Activated CD4-positive, alpha-beta T cell treated with anti-CD3 and anti-CD28 coated beads, Interleukin-2, amount 10 ng/mL, durations not matched to agents 7 days and 5 days (primary cell): ENCODE measurements at regions not wholly inside any gene's neighbourhood (a gene's known extent, or its start where the extent isn't known, plus 50 kb on each side); places are given as distances from the start of the nearest gene placed in this dataset.

Experiments used
- CTCF ChIA-PET: fragments of 350-600 bp; sonication (Branson Sonifier 250); formaldehyde crosslinking; loops from one replicate; lab custom pipeline; 2021; ENCODE audit warnings: antibody characterized with exemption; lab: Charles Lee
- POLR2A ChIA-PET: fragments of 350-600 bp; sonication (Branson Sonifier 250); formaldehyde crosslinking; loops from one replicate; lab custom pipeline; 2021; ENCODE audit warnings: antibody characterized with exemption; lab: Charles Lee
- DNase-seq: peaks from one replicate; pipeline ENCODE4 v3.0.0-alpha.2; 2020
- H3K27ac Mint-ChIP-seq: one replicate; pipeline ENCODE4 v1.8.0; 2021; ENCODE audit warnings: mild to moderate bottlenecking, moderate library complexity, mixed read lengths
- H3K27me3 Mint-ChIP-seq: one replicate; pipeline ENCODE4 v1.8.0; 2021; ENCODE audit warnings: mixed read lengths
- H3K36me3 Mint-ChIP-seq: one replicate; pipeline ENCODE4 v1.8.0; 2021; ENCODE audit warnings: low read depth, mixed read lengths
- H3K4me1 Mint-ChIP-seq: one replicate; pipeline ENCODE4 v1.8.0; 2021; ENCODE audit warnings: mixed read lengths
- H3K4me3 Mint-ChIP-seq: one replicate; pipeline ENCODE4 v1.8.0; 2021; ENCODE audit warnings: mild to moderate bottlenecking, moderate library complexity, mixed read lengths
- H3K9me3 Mint-ChIP-seq: one replicate; pipeline ENCODE4 v1.8.0; 2021; ENCODE audit warnings: mixed read lengths

GRCh38 chr13:90445179-90445578 lies 902.3 kb upstream of the MIR17HG start:
- POLR2A ChIA-PET = no interaction called here
- no peaks in the 10 kb centered on the region for H3K36me3 Mint-ChIP-seq
- no peaks in the 10 kb centered on the region for H3K4me1 Mint-ChIP-seq
- CTCF ChIA-PET = no interaction called here
- no peak for DNase-seq
- no peaks in the 10 kb centered on the region for H3K27me3 Mint-ChIP-seq
- H3K4me3 Mint-ChIP-seq = no peak overlapping the region
- H3K9me3 Mint-ChIP-seq = peaks cover 5% of the 10 kb centered on the region
- no peak overlapping the region for H3K27ac Mint-ChIP-seq

- POLR2A ChIA-PET = no interaction called here
Observed at GRCh38 chr13:90447034-90447733, 900.3 kb upstream of the MIR17HG start.

GRCh38 chr13:90447734-90448101 lies 899.8 kb upstream of the MIR17HG start:
- no peaks in the 10 kb centered on the region for H3K4me1 Mint-ChIP-seq
- ChIA-PET CTCF (no interaction called here), POLR2A (no interaction called here)

More at GRCh38 chr13:90447034-90447733, 900.3 kb upstream of the MIR17HG start:
- peaks cover 7% of the 10 kb centered on the region for H3K9me3 Mint-ChIP-seq
- DNase-seq = no peak
- no peak overlapping the region for H3K4me3 Mint-ChIP-seq
- H3K4me1 Mint-ChIP-seq = no peaks in the 10 kb centered on the region
- H3K27me3 Mint-ChIP-seq = no peaks in the 10 kb centered on the region
- H3K27ac Mint-ChIP-seq = no peak overlapping the region
- CTCF ChIA-PET = interaction anchor here (0.9 kb wide), 1 partner anchor 103 kb away, joined by 3 read pairs; no protein-coding TSS in a partner anchor
- H3K36me3 Mint-ChIP-seq = no peaks in the 10 kb centered on the region

GRCh38 chr13:90448466-90449037 lies 898.9 kb upstream of the MIR17HG start:
- CTCF ChIA-PET = no interaction called here
- POLR2A ChIA-PET = interaction anchor here (0.6 kb wide), 1 partner anchor 518 kb away, joined by 3 read pairs; no protein-coding TSS in a partner anchor

More at GRCh38 chr13:90447734-90448101, 899.8 kb upstream of the MIR17HG start:
- H3K4me3 Mint-ChIP-seq = no peak overlapping the region
- DNase-seq = no peak
- H3K27me3 Mint-ChIP-seq = no peaks in the 10 kb centered on the region
- peaks cover 4% of the 10 kb centered on the region for H3K9me3 Mint-ChIP-seq
- no peak overlapping the region for H3K27ac Mint-ChIP-seq
- H3K36me3 Mint-ChIP-seq = no peaks in the 10 kb centered on the region

GRCh38 chr13:90453342-90453741 lies 894.1 kb upstream of the MIR17HG start:
- Mint-ChIP-seq H3K4me3 (no peak overlapping the region), H3K9me3 (peaks cover 4% of the 10 kb centered on the region), H3K36me3 (no peaks in the 10 kb centered on the region), H3K27me3 (no peaks in the 10 kb centered on the region), H3K4me1 (no peaks in the 10 kb centered on the region), H3K27ac (no peak overlapping the region)
- ChIA-PET POLR2A (no interaction called here), CTCF (interaction anchor here (0.6 kb wide), 1 partner anchor 22 kb away, joined by 3 read pairs; no protein-coding TSS in a partner anchor)
- DNase-seq = no peak

More at GRCh38 chr13:90448466-90449037, 898.9 kb upstream of the MIR17HG start:
- no peak for DNase-seq
- H3K27me3 Mint-ChIP-seq = no peaks in the 10 kb centered on the region
- no peak overlapping the region for H3K4me3 Mint-ChIP-seq
- H3K36me3 Mint-ChIP-seq = no peaks in the 10 kb centered on the region
- H3K4me1 Mint-ChIP-seq = no peaks in the 10 kb centered on the region
- H3K9me3 Mint-ChIP-seq = peaks cover 4% of the 10 kb centered on the region
- H3K27ac Mint-ChIP-seq = no peak overlapping the region

- ChIA-PET CTCF (no interaction called here), POLR2A (no interaction called here)
- Mint-ChIP-seq H3K36me3 (no peaks in the 10 kb centered on the region), H3K9me3 (peaks cover 2% of the 10 kb centered on the region), H3K27ac (no peak overlapping the region), H3K4me1 (no peaks in the 10 kb centered on the region), H3K27me3 (no peaks in the 10 kb centered on the region), H3K4me3 (no peak overlapping the region)
- no peak for DNase-seq
Observed at GRCh38 chr13:90454002-90454636, 893.4 kb upstream of the MIR17HG start.

- H3K27ac Mint-ChIP-seq = no peak overlapping the region
- H3K27me3 Mint-ChIP-seq = no peaks in the 10 kb centered on the region
- H3K4me1 Mint-ChIP-seq = no peaks in the 10 kb centered on the region
- no peak overlapping the region for H3K4me3 Mint-ChIP-seq
- H3K36me3 Mint-ChIP-seq = no peaks in the 10 kb centered on the region
- H3K9me3 Mint-ChIP-seq = peaks cover 2% of the 10 kb centered on the region
- ChIA-PET POLR2A (no interaction called here), CTCF (no interaction called here)
- no peak for DNase-seq
Observed at GRCh38 chr13:90455067-90455466, 892.4 kb upstream of the MIR17HG start.

- no peaks in the 10 kb centered on the region for H3K27me3 Mint-ChIP-seq
- H3K4me1 Mint-ChIP-seq = no peaks in the 10 kb centered on the region
- no peak overlapping the region for H3K27ac Mint-ChIP-seq
- H3K9me3 Mint-ChIP-seq = peaks cover 2% of the 10 kb centered on the region
- CTCF ChIA-PET = no interaction called here
- no peak overlapping the region for H3K4me3 Mint-ChIP-seq
- no peaks in the 10 kb centered on the region for H3K36me3 Mint-ChIP-seq
- POLR2A ChIA-PET = no interaction called here
- no peak for DNase-seq
Observed at GRCh38 chr13:90455823-90456222, 891.7 kb upstream of the MIR17HG start.

GRCh38 chr13:90461398-90461797 lies 886.1 kb upstream of the MIR17HG start:
- H3K27ac Mint-ChIP-seq = no peak overlapping the region
- CTCF ChIA-PET = no interaction called here
- no peaks in the 10 kb centered on the region for H3K4me1 Mint-ChIP-seq
- DNase-seq = no peak
- H3K27me3 Mint-ChIP-seq = no peaks in the 10 kb centered on the region
- POLR2A ChIA-PET = no interaction called here
- H3K4me3 Mint-ChIP-seq = no peak overlapping the region
- peaks cover 6% of the 10 kb centered on the region for H3K9me3 Mint-ChIP-seq
- H3K36me3 Mint-ChIP-seq = no peaks in the 10 kb centered on the region

GRCh38 chr13:90477216-90477615 lies 870.3 kb upstream of the MIR17HG start:
- no peak overlapping the region for H3K27ac Mint-ChIP-seq
- no peaks in the 10 kb centered on the region for H3K36me3 Mint-ChIP-seq
- peaks cover 6% of the 10 kb centered on the region for H3K9me3 Mint-ChIP-seq
- DNase-seq = no peak
- H3K4me3 Mint-ChIP-seq = no peak overlapping the region
- CTCF ChIA-PET = no interaction called here
- no peaks in the 10 kb centered on the region for H3K4me1 Mint-ChIP-seq
- no peaks in the 10 kb centered on the region for H3K27me3 Mint-ChIP-seq
- POLR2A ChIA-PET = no interaction called here

- Mint-ChIP-seq H3K9me3 (peaks cover 5% of the 10 kb centered on the region), H3K36me3 (no peaks in the 10 kb centered on the region), H3K27me3 (no peaks in the 10 kb centered on the region), H3K4me3 (no peak overlapping the region), H3K27ac (no peak overlapping the region), H3K4me1 (no peaks in the 10 kb centered on the region)
- POLR2A ChIA-PET = no interaction called here
- CTCF ChIA-PET = no interaction called here
- no peak for DNase-seq
Observed at GRCh38 chr13:90483906-90484305, 863.6 kb upstream of the MIR17HG start.

GRCh38 chr13:90485436-90485835 lies 862.1 kb upstream of the MIR17HG start:
- Mint-ChIP-seq H3K4me1 (no peaks in the 10 kb centered on the region), H3K9me3 (peaks cover 5% of the 10 kb centered on the region), H3K4me3 (no peak overlapping the region), H3K36me3 (no peaks in the 10 kb centered on the region), H3K27me3 (no peaks in the 10 kb centered on the region), H3K27ac (no peak overlapping the region)
- POLR2A ChIA-PET = no interaction called here
- CTCF ChIA-PET = no interaction called here
- DNase-seq = no peak

GRCh38 chr13:90492872-90493271 lies 854.6 kb upstream of the MIR17HG start:
- Mint-ChIP-seq H3K4me1 (no peaks in the 10 kb centered on the region), H3K27me3 (no peaks in the 10 kb centered on the region), H3K9me3 (peaks cover 5% of the 10 kb centered on the region), H3K27ac (no peak overlapping the region), H3K4me3 (no peak overlapping the region), H3K36me3 (no peaks in the 10 kb centered on the region)
- ChIA-PET POLR2A (no interaction called here), CTCF (no interaction called here)
- no peak for DNase-seq
